ENCODE measurements at regions not wholly inside any gene's neighbourhood (a gene's known extent, or its start where the extent isn't known, plus 50 kb on each side); places are given as distances from the start of the nearest gene placed in this dataset.
"Not testable (repeated sequence)": the region's sequence is repeated elsewhere in the genome, so short reads cannot be mapped to it uniquely, and the experiment has no call there.

GRCh38 chr16:21349336-21349735 is 71.2 kb upstream of the CRYM start:
- not testable (repeated sequence) for TF ChIP-seq ZNF211 (tag by site-specific recombination; IDR thresholded peaks at IDR 0.05; ENCODE audit: low read depth); ZNF704 (tag by site-specific recombination; IDR thresholded peaks at IDR 0.05); ZBTB10 (tag by site-specific recombination; IDR thresholded peaks at IDR 0.05); ZBTB7A (tag by site-specific recombination; IDR thresholded peaks at IDR 0.05; ENCODE audit: low read depth); SALL2 (tag by site-specific recombination; IDR thresholded peaks at IDR 0.05; ENCODE audit: borderline replicate concordance); KLF8 (tag by site-specific recombination; IDR thresholded peaks at IDR 0.05); CTCF (tag by site-specific recombination; IDR thresholded peaks at IDR 0.05); ZNF768 (tag by site-specific recombination; IDR thresholded peaks at IDR 0.05); ZNF350 (tag by site-specific recombination; IDR thresholded peaks at IDR 0.05); ZNF416 (tag by site-specific recombination; IDR thresholded peaks at IDR 0.05); YY1 (tag by site-specific recombination; IDR thresholded peaks at IDR 0.05)

All from HEK293 (cell line).